SK-N-SH (cell line): ENCODE measurements at regions not wholly inside any gene's neighbourhood (a gene's known extent, or its start where the extent isn't known, plus 50 kb on each side); places are given as distances from the start of the nearest gene placed in this dataset.

ENCODE experiments used
- CTCF ChIA-PET: fragments of 300-600, 350-600 bp; formaldehyde crosslinking; extraction: SDS; loops from one replicate; lab custom pipeline; 2021; lab: Yijun Ruan, JAX
- POLR2A ChIA-PET: fragments of 350-600 bp; sonication (Branson Sonifier 250); formaldehyde crosslinking; extraction: SDS; loops from one replicate; lab custom pipeline; 2020; ENCODE audit warnings: antibody characterized with exemption, inconsistent platforms; lab: Yijun Ruan, JAX
- DNase-seq: peaks from one replicate; pipeline ENCODE4 v3.0.0; 2012
- H2AFZ ChIP-seq: fragments of 200-600 bp; sonication (generic); 2 replicates; pipeline ENCODE4 v1.8.1; 2016; ENCODE audit warnings: antibody characterized with exemption, mild to moderate bottlenecking, low read depth
- H3F3A ChIP-seq: fragments of 200-600 bp; sonication (generic); replicated peaks from 2 replicates; pipeline ENCODE3; 2016; ENCODE audit warnings: antibody characterized with exemption, mild to moderate bottlenecking; ENCODE audit not compliant: insufficient read depth
- H3K27ac ChIP-seq, 2 experiments: fragments of 200-500 bp in 1 of 2; fragments of 200-600 bp in 1 of 2; sonication (Bioruptor generic) in 1 of 2; sonication (generic), shearing (Covaris generic) in 1 of 2; 2 replicates each; pipeline versions ENCODE4 v1.5.1 to v1.6.1; 2014 to 2016; ENCODE audit warnings: low read depth in 2 of 2, inconsistent platforms in 1 of 2, low read length in 1 of 2, mild to moderate bottlenecking in 1 of 2, mixed read lengths in 1 of 2
- H3K27me3 ChIP-seq: fragments of 200-600 bp; sonication (generic), shearing (Covaris generic); 2 replicates; pipeline ENCODE4 v1.6.1; 2016; ENCODE audit warnings: mixed run types; ENCODE audit not compliant: insufficient read depth
- H3K36me3 ChIP-seq, 2 experiments: fragments of 200-500 bp in 1 of 2; fragments of 200-600 bp in 1 of 2; sonication (Bioruptor generic) in 1 of 2; sonication (generic) in 1 of 2; replicated peaks in 1 of 2; 2 replicates each; pipeline versions ENCODE3 to v1.5.1; 2014 to 2016; ENCODE audit warnings: low read length in 1 of 2, mild to moderate bottlenecking in 1 of 2; ENCODE audit not compliant: insufficient read depth in 2 of 2, control insufficient read depth in 1 of 2
- H3K4me1 ChIP-seq, 2 experiments: fragments of 200-500 bp in 1 of 2; fragments of 200-600 bp in 1 of 2; sonication (Bioruptor generic) in 1 of 2; sonication (generic), shearing (Covaris generic) in 1 of 2; 2 replicates each; pipeline versions ENCODE4 v1.5.1 to v1.6.1; 2014 to 2016; ENCODE audit warnings: low read depth in 1 of 2, low read length in 1 of 2, mixed run types in 1 of 2; ENCODE audit not compliant: insufficient read depth in 2 of 2, control insufficient read depth in 1 of 2
- H3K4me2 ChIP-seq: fragments of 200-600 bp; sonication (generic), shearing (Covaris generic); 2 replicates; pipeline ENCODE4 v1.6.1; 2017; ENCODE audit warnings: mixed run types
- H3K4me3 ChIP-seq, 2 experiments: fragments of 200-500 bp in 1 of 2; fragments of 200-600 bp in 1 of 2; sonication (Bioruptor generic) in 1 of 2; sonication (generic), shearing (Covaris generic) in 1 of 2; 2 replicates each; pipeline versions ENCODE4 v1.5.1 to v1.8.1; 2014 to 2016; ENCODE audit warnings: low read depth in 2 of 2, inconsistent platforms in 1 of 2, low read length in 1 of 2, mild to moderate bottlenecking in 1 of 2, mixed read lengths in 1 of 2, moderate library complexity in 1 of 2
- H3K79me2 ChIP-seq: fragments of 200-600 bp; sonication (generic); 2 replicates; pipeline ENCODE4 v1.8.1; 2017; ENCODE audit warnings: mild to moderate bottlenecking; ENCODE audit not compliant: insufficient read depth
- H3K9ac ChIP-seq: fragments of 200-600 bp; sonication (generic); 2 replicates; pipeline ENCODE4 v1.6.1; 2017; ENCODE audit warnings: mixed run types
- H3K9me2 ChIP-seq: fragments of 200-600 bp; sonication (generic); 2 replicates; pipeline ENCODE4 v1.6.1; 2017; ENCODE audit warnings: mixed run types
- H3K9me3 ChIP-seq: fragments of 200-600 bp; sonication (generic); 2 replicates; pipeline ENCODE4 v1.6.1; 2017; ENCODE audit warnings: mixed run types, mild to moderate bottlenecking, moderate library complexity
- H4K20me1 ChIP-seq: fragments of 200-600 bp; sonication (generic); 2 replicates; pipeline ENCODE4 v1.6.1; 2017; ENCODE audit warnings: mild to moderate bottlenecking, mixed run types; ENCODE audit not compliant: insufficient read depth
- EP300 ChIP-seq, 2 experiments: IDR thresholded peaks; 2 replicates each; pipeline versions ENCODE4 v1.4.0 to v1.6.1; 2012; ENCODE audit warnings: borderline replicate concordance in 1 of 2, low read depth in 1 of 2, low read length in 1 of 2
- EZH2phosphoT487 ChIP-seq: fragments of 200-600 bp; sonication (generic); IDR thresholded peaks from 2 replicates; pipeline ENCODE4 v1.6.1; 2017; ENCODE audit warnings: low read depth, mixed run types, mild to moderate bottlenecking, antibody characterized with exemption, moderate library complexity, borderline replicate concordance
- FOXM1 ChIP-seq: IDR thresholded peaks from 2 replicates; pipeline ENCODE4 v1.4.0; 2012; ENCODE audit warnings: low read depth, mild to moderate bottlenecking
- JUND ChIP-seq: IDR thresholded peaks from 2 replicates; pipeline ENCODE4 v1.4.0; 2012
- NRF1 ChIP-seq: IDR thresholded peaks from 2 replicates; pipeline ENCODE4 v1.6.1; 2012; ENCODE audit warnings: low read depth, mild to moderate bottlenecking, low read length
- POLR2AphosphoS5 ChIP-seq: IDR thresholded peaks from 2 replicates; pipeline ENCODE4 v1.6.1; 2012; ENCODE audit warnings: low read depth, low read length
- RAD21 ChIP-seq: IDR thresholded peaks from 2 replicates; pipeline ENCODE4 v1.6.1; 2012; ENCODE audit warnings: mild to moderate bottlenecking, low read length
- RCOR1 ChIP-seq: fragments of 150-350 bp; IDR thresholded peaks from 2 replicates; pipeline ENCODE4 v1.6.1; 2017; ENCODE audit warnings: antibody characterized with exemption, low read length
- REST ChIP-seq: IDR thresholded peaks from 2 replicates; pipeline ENCODE4 v1.6.1; 2012; ENCODE audit warnings: mild to moderate bottlenecking, low read depth, low read length, moderate library complexity
- RXRA ChIP-seq: IDR thresholded peaks from 2 replicates; pipeline ENCODE4 v1.4.0; 2012; ENCODE audit warnings: low read depth, mild to moderate bottlenecking, borderline replicate concordance
- TAF1 ChIP-seq: IDR thresholded peaks from 2 replicates; pipeline ENCODE4 v1.6.1; 2012; ENCODE audit warnings: low read depth, mild to moderate bottlenecking, low read length, moderate library complexity, borderline replicate concordance
- TEAD4 ChIP-seq: IDR thresholded peaks from 2 replicates; pipeline ENCODE4 v1.4.0; 2012; ENCODE audit warnings: mild to moderate bottlenecking, borderline replicate concordance; ENCODE audit not compliant: insufficient read depth
- USF1 ChIP-seq: IDR thresholded peaks from 2 replicates; pipeline ENCODE4 v1.4.0; 2012; ENCODE audit warnings: low read depth, borderline replicate concordance
- WGBS: methylation state at CpG from one replicate; pipeline ENCODE4 v1.1.6; 2017; ENCODE audit warnings: low lambda C conversion rate; 5-methylcytosine and 5-hydroxymethylcytosine counted together
- TF ChIP-seq, protein P1 (sequence below): IDR thresholded peaks from 2 replicates; pipeline ENCODE4 v1.4.0; 2012; ENCODE audit warnings: low read depth
- TF ChIP-seq, protein P2 (sequence below): fragments of 150-350 bp; IDR thresholded peaks from 2 replicates; pipeline ENCODE4 v1.6.1; 2017; ENCODE audit warnings: antibody characterized with exemption, low read length, low read depth, borderline replicate concordance
- TF ChIP-seq, protein P3 (sequence below): fragments of 150-350 bp; IDR thresholded peaks from 2 replicates; pipeline ENCODE4 v1.6.1; 2016; ENCODE audit warnings: mild to moderate bottlenecking, low read depth, low read length

GRCh38 chr12:30166006-30166795 is 382.5 kb upstream of the TMTC1 start:
- H4K20me1 ChIP-seq, result no peaks in the 10 kb centered on the region
- POLR2A ChIA-PET, result no interaction called here
- DNase-seq, result no peak
- CTCF ChIA-PET, result no interaction called here
- H3K36me3 ChIP-seq, result no peaks in the 10 kb centered on the region
- 42% methylated on average over 4 of the region's 4 CpGs for WGBS
- H3K79me2 ChIP-seq, result no peaks in the 10 kb centered on the region
- H3K9me3 ChIP-seq, result no peaks in the 10 kb centered on the region
- no peaks in the 10 kb centered on the region for H3F3A ChIP-seq
- no peak overlapping the region for H3K4me2 ChIP-seq
- TF ChIP-seq FOXM1 (no peak), USF1 (no peak), NRF1 (no peak), POLR2AphosphoS5 (no peak)
- TF ChIP-seq, protein P1, sequence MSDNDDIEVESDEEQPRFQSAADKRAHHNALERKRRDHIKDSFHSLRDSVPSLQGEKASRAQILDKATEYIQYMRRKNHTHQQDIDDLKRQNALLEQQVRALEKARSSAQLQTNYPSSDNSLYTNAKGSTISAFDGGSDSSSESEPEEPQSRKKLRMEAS, result no peak
- TF ChIP-seq, protein P2, sequence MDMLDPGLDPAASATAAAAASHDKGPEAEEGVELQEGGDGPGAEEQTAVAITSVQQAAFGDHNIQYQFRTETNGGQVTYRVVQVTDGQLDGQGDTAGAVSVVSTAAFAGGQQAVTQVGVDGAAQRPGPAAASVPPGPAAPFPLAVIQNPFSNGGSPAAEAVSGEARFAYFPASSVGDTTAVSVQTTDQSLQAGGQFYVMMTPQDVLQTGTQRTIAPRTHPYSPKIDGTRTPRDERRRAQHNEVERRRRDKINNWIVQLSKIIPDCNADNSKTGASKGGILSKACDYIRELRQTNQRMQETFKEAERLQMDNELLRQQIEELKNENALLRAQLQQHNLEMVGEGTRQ, result no peak
- TF ChIP-seq, all 33 proteins: peak for 0
- Histone ChIP-seq H3K9me2 (no peaks in the 10 kb centered on the region), H3K27me3 (no peaks in the 10 kb centered on the region; the same call in 1 of the 2 replicates), H2AFZ (no peak overlapping the region), H3K27ac (no peak overlapping the region), H3K9ac (no peak overlapping the region), H3K4me3 (no peak overlapping the region), H3K4me1 (peaks cover 0 to 2% of the 10 kb centered on the region in 2 experiments; a peak in 1 of 4 replicates)

DNA sequence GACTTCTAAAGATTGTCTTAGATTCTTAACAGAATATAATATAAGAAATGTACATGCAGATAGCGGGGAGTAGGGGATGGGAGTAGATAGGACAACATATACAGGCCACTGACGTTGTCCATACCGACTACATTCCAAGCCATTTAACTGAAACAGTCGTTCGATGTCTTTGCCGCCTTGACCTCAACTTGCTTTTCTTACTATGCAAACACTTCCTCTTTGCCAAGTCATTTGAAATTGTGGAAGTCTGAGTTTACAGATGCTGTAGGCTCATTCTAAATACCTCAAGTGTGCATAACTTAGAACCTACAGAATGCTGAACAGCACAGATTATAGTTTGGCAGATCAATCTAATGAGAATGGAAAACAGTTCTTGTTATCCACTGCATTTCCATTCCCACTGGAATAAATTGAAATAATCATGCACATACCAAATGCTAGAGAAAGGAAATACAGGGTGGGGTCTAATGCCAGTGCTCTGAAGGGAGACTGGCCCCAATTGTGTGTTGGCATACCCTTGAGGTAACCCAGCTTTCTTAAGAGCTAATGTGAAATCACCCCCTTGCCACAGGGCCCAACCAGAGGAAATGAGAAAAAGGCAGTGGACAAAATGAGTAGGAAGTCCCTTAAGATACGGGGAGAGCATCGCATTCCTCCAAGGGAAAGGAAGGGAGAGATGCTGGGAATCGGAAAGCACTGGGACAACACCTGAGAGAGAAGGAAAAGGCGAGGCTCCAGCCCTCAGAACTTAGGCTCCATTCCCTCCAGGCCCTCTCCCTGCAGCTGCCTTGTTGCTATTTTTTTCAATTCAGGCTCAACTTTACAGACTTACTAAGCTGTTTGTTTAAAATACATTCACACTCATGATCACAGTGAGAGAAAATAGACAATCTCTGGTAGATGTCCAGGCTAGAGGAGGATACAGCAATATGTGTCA is 380.9 kb upstream of the TMTC1 start:
- H3K79me2 ChIP-seq, result no peaks in the 10 kb centered on the region
- no peak overlapping the region for H3K4me2 ChIP-seq
- TF ChIP-seq TEAD4 (no peak), RCOR1 (no peak), RAD21 (no peak), REST (no peak), JUND (no peak), TAF1 (no peak), EZH2phosphoT487 (no peak), EP300 (IDR thresholded peaks at IDR 0.05; ENCODE audit: borderline replicate concordance in 1 of 2, low read depth in 1 of 2, low read length in 1 of 2) (no peak), RXRA (no peak)
- TF ChIP-seq, protein P3, sequence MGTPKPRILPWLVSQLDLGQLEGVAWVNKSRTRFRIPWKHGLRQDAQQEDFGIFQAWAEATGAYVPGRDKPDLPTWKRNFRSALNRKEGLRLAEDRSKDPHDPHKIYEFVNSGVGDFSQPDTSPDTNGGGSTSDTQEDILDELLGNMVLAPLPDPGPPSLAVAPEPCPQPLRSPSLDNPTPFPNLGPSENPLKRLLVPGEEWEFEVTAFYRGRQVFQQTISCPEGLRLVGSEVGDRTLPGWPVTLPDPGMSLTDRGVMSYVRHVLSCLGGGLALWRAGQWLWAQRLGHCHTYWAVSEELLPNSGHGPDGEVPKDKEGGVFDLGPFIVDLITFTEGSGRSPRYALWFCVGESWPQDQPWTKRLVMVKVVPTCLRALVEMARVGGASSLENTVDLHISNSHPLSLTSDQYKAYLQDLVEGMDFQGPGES, result no peak
- H3K36me3 ChIP-seq, result no peaks in the 10 kb centered on the region
- H3K27me3 ChIP-seq, result no peaks in the 10 kb centered on the region; the same call in 1 of the 2 replicates
- no peaks in the 10 kb centered on the region for H4K20me1 ChIP-seq
- no peaks in the 10 kb centered on the region for H3K9me2 ChIP-seq
- no peaks in the 10 kb centered on the region for H3F3A ChIP-seq
- no peak overlapping the region for H2AFZ ChIP-seq
- DNase-seq, result no peak
- POLR2A ChIA-PET, result no interaction called here
- no peaks in the 10 kb centered on the region for H3K4me1 ChIP-seq
- no peak overlapping the region for H3K27ac ChIP-seq
- no peak overlapping the region for H3K9ac ChIP-seq
- 64% methylated on average over 10 of the region's 10 CpGs for WGBS
- CTCF ChIA-PET, result no interaction called here
- H3K9me3 ChIP-seq, result no peaks in the 10 kb centered on the region
- H3K4me3 ChIP-seq, result no peak overlapping the region
